OCI-M1 (cell line): ENCODE measurements at regions not wholly inside any gene's neighbourhood (a gene's known extent, or its start where the extent isn't known, plus 50 kb on each side); places are given as distances from the start of the nearest gene placed in this dataset.

Experiments used
- DNase-seq: peaks from one replicate; lab custom pipeline; 2025; lab: John Stamatoyannopoulos, UW

DNA sequence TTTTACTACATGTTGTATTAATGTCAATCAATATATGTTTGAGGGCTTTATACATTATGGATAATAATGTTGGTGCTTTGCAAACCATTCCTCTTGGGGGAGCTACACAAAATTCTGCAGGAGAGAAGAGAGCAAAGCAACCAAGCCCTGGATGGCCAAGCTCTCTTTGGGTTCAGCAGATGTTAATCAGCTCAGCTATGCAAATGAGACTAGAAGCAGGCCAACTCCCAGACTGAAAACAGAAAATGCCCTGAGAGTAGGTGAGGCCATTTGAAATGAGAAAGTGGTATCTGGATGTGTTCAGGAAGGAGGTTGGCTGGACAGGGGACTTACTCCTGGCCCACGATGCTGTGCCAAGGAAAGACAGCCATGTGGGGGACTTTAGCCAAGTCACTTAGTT, 387.0 kb downstream of the BCOR start:
- DNase-seq, result peak; percentile 1

DNA sequence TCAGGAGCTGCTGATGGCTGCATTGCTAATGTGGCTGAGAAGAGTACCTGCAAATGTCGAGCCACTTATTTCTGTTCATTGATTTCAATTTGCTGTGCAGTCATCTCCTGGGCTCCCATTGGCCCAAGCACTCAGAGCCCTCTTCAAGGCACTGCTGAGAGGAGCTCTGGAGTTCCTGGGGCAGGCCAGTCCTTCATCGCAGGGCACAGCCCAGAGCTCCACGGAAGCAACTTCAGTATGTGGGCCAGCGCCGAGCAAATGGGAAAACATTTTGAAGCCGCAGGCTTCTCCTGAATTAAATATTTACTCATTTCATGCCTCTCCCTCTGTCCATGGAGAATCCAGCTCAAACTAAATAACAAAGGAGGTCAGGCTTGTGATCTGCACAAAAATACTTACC, 383.3 kb downstream of the BCOR start:
- no peak for DNase-seq

DNA sequence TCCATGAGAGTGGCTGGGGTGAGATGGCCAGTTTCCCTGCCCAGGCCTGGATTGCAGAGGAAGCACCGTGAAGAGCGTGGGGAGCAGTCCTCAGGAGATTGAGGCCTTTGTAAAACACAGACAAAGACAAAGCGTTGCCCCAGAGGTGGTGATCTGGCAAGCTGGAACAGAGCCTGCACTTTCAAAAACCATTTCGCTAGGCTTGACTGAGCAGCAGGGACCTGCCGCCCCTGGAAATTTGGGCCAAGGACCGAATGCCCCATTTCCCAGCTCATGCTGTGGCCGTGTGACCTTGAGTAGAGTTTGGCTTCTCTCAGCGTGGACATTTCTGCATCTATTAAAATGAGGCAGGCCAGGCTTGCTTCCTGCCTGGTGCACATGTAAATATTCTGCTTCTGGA, 381.4 kb downstream of the BCOR start:
- no peak for DNase-seq

DNA sequence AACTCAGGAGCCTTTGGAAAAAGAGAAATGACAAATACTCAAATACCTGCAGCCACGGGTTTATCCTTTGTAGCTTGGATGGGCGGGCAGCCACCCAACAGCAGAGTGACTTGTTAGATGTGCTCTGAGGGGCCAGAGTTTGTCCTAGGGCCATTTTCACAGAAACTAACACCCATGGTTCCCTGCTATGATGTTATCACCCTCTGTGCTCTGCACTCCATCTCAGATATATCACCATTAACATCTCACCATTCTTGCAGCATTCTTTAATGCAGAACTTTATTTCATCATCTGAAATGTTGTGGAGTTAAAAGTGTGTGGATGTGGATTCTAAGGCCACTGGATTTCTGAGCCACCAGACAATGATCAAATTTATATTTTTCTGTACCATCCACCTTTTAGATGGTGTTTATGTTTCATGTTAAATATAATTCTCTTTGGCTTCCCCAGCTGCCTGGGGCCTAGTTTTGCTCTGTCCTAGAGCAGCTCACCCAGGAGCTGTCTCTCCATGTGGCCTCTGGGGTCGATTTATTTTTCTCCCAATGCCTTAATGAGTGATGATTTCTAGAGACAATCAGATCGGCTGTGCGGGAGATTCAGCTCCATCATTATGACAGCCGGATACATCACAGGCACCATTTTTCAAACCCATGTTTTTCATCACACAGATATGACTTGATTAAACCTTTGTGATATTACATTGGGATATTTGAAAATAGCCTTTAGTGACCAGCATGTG, 380.8 kb downstream of the BCOR start:
- DNase-seq, result no peak

DNA sequence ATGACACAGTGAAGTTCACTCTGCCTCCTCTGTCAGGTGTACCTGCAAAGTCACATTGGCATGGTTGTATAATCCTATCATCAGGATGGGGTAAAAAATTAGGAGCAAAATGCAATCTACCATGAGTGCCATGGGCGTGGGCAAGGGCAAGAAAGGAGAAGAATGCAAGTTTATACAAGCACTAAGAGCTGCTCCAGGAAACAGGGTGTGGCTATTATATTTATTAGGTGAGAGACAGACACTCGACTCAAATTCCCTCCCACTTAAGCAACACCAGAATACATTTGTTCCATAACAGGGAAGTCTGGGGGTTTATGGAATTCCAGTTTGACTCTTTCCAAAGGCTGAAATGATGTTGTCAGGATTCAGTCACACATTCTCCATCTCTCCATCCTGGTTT, 378.8 kb downstream of the BCOR start:
- no peak for DNase-seq

DNA sequence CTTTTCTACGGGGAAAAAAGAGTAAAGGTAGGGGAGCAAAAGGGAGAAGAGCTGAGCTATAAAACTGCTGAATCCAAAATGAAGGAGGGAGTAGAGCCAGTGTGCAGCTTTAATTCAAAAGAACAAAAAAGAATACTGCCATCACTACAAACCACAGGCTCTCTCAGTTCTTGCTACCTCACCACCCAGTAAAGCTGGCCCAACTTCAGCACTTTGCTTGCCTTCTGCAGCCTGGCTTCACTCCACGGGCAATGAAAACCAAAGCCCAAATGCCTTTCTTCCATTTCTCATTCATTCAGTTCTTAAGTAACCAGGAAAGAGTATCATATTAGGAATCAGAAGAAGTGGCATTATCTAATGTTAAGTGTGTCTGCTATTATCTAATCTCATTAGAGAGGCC, 376.8 kb downstream of the BCOR start:
- no peak for DNase-seq

DNA sequence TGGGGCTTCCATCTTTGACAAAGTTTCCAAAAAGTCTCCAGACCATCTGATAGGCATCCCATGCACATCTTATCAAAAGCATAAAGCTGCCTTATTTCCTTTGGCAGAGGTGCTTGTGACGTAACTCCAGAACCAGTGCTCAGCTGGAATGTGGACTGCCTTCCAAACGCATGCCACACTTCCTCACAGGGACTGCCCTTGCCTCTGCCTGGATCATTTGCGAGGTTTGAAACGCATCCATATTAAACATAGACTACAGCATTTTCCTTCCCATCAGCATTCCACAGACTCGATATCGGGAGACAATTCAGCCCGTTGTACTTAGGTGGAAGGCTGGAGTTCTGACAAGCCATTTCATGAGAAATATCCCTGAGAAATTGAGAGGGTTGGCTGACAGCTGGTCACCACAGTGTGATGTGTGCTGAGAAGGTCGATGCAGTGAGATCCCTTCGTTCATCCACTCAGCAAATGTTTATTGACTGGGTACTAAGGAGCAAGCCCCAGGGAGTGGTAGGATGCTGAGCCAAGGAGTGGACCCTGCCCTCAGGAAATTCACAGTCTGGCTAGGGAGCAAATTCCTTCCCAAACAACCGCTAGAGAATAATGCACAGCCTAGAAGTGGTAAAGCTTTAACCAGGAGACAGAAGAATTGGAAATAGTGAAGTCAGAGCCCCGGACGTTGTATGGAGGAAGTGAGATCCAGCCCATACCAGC, 376.0 kb downstream of the BCOR start:
- no peak for DNase-seq

DNA sequence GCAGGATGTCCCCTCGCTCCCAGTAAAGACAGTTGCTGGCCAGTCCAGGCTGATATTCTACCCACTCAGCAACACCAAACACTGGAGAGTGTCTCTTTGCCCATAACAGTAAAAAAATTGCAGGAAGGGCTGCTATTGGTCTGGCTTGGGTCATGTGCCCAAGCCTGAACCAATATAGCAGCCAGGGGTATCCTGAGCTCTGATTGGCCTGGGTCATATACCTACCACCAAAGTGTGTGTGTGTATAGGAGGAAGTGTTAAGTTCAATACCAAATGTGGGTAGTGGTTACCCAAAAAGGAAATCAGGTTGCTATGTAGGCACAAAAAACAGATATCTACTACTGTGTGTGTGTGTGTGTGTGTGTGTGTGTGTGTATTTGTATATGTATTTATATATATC, 373.2 kb downstream of the BCOR start:
- DNase-seq, result peak; percentile 28

DNA sequence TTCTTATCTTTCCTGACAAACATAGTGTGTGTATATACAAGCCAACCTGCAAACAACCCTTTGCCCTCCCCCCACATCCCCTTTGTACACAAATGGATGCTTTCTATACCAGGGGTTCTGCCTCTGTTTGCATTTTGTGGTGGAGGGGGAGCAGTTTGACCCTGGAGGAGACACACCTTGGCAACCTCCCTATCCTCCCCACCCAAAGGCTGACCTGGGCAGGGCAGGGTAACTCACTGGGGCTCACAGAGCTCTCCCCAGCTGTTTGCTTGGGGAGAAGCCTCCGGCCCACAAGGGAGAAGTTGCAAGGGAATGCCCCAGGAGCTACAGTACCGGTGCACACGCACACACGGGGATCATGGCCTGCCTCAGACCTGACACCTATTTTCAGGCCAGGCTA, 372.6 kb downstream of the BCOR start:
- no peak for DNase-seq

DNA sequence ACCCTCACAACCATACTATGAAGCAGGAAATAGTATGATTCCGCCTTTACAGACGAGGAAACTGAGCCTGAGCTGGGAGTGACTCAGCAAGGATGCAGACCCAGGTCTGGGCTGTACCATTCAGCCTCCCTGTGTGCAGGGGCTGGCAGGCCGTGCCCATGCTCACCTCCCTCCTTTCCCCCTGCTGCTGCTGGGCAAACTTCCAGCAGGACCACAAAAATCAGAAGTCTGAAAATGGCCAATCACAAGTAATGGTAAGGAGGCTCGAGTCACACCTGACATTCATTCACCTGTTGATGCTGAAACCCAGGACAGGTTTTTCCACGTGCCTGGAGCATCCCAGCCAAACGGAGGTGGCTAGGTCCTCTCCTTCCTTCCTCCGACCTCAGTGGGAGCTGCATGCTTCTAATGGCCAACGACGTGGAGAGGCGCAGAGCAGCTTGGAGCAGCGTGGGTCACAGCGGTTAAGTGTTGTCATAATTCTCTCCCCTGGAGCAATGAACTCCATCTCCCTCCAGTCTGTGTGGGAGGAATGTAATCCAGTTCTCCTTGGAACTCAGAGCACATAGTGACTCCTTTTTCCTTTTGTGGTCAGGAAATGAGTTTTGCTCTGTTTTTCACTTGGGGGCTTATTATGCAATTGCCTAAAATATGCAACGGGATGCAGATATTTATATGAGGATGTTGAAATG, 371.7 kb downstream of the BCOR start:
- DNase-seq, result no peak

DNA sequence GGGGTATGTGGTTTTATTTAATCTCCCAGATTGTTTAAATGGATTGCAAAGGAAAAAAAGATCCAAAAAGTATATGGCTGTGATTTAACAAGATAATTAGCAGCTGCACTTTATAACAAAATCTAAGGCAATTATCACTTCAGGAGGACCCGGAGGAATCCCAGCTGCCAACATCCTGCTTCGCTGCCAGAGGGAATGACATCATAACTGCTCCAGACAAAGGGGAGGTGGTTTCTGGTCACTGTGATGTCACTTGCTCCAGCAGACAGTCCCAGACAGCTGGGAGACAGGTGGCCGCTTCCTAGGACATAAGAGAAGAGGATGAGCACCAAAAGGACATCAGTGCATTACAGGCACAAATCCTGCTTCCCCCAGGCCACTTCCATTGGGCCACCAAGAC, 371.0 kb downstream of the BCOR start:
- DNase-seq, result no peak

DNA sequence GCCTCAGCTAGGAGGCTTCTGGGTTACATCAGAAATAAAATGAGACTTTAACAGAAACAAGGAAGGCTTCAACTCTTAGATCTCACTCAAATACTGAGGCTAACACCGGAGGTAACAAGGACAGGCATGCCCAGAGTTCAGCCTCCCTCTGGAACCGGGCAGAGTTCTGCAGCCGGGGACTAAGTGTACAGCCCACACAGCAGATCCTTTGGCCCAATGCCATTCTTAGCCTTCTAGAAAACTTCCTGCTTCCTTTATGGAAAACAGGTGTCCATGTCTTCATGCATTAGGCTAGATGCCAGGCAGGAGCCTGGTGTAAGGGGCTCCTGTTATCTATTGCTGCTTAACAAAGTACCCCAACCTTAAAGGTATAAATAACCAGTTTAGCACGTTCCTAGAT, 369.7 kb downstream of the BCOR start:
- no peak for DNase-seq

DNA sequence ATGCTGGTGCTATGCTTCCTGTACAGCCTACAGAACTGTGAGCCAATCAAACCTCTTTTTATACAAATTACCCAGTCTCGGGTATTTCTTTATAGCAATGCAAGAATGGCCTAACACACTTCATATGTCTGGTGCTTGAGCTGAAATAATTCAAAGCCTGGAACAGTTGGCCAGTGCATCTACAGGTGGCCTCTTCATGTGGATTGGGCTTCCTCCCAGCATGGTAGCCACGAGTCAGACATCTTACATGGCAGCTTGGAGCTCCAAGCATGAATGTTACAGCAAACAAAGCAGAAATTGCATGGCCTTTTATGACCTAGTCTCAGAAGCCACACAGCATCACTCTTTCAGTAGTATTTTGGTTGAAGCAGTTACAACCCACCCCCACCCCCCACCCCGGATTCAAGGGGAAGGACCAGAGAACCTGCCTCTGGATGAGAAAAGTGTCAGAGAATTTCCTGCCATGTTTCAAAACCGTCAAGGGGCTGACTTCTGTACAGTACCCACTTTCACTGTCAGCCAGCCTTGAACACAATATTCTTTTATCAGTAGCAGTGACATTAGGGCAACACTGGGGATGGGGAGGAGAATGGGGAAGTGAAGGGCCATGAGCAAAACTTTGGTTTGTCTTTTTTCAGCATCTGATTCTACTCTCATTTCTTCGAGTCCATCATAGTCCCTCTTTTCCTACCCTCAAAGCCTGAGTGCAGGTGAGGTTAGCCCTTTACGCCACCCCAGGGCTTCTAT, 368.7 kb downstream of the BCOR start:
- peak; percentile 51 for DNase-seq

DNA sequence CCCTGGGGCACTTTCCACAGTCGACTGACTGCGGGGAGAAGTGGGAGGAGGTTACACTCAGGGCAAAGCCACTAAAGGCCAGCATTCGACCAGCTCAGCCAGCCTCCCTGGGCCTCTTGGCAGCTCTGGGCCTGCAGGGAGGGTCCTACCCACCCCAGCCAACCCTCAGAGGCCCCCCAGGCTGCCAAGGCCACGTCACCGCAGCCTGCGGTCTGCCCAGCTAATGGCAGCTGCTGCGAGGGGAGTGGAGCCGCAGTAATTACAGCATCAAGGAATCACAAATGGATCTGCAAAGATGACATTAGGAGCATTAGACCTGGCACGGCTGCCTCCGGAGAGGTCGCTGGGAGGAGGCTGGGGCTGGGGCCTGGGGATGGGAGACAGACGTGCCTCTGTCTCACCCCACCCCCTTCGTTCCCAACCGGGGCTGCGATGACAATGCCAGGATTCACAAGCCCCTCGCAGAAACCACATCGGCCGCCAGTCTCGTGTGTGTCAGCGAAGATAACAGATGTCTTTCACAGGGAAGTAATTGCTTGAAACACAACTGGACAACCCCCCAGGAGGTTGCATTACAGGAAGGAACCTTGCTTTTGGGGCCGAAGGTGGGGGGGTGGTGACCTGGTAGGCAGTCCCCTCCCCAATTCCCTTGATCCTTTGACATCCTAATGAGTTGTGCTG, 367.6 kb downstream of the BCOR start:
- peak; percentile 92 for DNase-seq

DNA sequence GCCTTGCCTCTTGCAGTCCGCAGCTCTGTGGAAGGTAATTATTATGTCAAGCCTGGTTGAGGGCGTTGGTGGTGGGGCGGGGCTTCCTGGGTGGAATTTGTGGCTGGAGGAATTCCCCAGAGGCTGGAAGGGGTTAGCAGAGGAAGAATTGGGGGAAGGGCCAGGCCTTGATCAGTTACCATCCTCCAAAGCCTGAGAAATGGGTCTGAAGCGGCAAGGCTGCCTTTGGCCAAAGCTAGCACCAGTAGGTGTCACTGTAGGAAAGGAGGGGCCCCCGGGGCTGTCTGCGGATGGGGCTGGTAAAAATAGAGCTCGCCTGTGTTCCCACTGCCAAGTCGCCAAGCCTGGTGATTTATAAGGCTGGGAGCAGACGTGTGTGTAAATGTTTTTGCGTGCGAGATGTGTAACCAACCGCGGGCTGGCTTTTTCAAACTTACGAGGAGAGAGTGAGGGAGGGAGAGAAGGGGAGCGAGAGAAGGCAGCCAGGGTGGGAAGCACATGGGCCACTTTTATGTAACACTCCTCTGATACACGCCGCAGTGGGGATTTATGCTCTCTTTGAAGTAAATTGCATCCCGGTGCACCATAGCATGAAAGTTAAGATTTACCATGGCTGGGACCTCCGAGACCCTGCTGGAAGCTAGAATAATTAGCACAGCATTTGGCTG, 367.0 kb downstream of the BCOR start:
- DNase-seq, result peak; percentile 85

DNA sequence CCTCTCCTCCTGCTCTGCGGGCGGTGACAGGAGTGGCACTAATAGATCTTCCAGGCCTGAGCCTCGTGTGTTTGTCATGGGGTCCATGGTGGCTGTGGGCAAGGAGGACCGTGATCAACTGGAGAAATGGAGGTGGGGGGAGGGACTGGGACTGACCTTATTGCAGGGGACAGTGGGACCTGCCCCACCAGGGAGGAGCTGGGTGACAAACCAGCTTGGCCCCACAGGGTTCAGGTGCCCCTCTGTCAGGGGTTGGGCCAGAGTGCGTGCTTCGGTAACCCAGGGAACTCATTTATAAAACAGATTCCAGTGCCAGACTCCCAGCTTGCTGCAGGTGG, 366.5 kb downstream of the BCOR start:
- DNase-seq, result no peak

DNA sequence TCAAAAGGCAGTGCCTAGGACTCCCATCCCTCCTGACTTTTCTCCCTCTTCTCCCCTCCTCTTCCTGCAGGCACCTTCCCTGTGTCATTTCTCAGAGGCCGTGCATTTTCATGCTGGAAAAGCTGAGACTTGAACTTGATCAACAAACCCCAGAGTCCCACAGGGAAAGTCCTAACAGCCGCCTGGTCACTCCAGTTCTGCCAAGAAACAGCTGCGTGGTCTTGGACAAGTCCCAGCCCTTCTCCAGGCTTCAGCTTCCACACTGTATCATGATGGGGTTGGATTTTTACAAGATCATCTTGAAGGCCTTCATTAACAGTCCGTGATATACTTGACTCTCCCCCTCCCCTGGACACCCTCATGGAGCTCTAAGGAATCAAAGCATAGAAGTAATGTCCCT, 366.0 kb downstream of the BCOR start:
- DNase-seq, result no peak

DNA sequence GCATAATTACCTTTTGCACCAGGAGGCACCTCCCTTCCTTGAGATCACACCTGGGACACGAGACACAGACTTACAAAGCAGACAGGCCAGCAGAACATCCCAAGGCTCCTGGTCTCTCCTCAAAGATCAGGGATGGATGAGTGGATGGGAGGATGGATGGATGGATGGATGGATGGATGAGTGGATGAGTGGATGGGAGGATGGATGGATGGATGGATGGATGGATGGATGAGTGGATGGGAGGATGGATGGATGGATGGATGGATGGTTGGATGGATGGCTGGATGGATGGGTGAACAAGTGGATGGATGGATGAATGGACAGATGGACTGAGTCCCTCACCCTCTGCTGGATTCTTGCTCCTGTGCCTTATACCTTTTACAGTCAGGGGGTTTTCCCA, 364.0 kb downstream of the BCOR start:
- DNase-seq, result no peak

DNA sequence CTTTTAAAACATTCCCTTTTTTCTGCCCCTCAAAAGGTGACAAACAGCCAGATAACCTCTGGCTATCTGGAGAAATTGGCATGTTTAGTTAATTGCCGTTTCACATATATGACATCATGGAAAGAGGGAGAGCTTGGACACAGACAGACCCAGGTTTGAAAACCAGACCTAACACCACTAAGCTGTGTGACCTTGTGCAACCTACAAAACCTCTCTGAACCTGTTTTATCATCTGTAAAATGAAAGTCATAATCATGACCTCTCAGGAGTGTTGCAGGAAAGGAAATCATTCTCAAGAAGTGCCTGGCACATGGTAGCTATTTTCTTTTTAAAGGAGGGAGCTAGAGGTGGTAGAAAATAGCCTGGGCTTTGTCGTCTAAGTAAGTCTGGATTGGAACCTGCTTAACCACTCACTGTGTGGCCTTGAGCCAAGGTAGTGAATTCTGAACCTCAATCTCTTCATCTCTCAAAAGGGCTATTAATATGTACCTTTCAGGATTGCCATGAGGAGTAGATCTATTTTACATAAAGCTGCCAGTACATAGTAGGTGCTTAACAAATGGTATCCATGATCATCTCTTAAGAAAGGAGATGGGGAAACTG, 363.5 kb downstream of the BCOR start:
- DNase-seq, result no peak

DNA sequence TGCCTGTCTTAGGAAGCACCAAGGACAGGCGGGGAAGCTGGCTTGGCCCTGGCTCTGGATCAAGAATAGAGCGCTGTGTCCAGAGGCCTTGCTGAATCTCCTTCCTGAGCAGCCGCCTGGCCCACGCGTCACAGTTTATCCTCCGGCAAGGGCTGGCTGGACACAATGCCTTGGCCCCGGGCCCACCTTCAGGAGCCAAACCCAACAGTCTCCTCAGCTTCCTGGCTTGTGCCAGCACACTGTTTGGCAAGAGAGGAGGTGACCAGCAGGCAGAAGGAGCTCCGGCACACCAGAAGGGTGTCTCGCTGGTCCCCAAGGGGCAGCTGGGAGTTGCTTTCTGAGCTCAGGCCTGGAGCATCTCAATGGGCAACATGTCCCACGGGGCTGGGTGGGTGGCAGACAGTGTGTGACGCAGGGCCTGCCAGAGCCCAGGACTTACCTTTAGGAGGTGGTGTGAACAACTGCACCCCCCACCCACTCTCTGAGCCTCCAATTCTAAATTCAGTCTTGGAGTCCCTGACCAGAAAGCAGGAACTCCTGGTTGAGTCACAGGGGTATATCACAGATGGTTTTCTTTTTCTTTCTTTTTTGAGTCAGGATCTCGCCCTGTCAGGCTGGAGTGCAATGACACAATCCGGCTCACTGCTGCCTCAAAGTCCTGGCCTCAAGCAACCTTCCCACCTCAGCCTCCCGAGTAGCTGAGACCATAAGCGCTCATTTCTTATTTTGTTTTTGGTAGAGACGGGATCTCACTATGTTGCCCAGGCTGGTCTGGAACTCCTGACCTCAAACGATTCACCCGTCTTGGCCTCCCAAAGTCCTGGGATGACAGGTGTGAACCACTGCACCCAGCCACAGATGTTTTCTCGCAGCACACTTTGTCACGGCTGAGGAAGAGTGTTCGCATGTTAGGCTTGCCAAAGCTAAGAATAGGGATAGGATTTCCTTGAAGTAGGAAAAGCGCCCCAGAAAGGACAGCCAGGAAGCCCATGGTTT, 361.2 kb downstream of the BCOR start:
- DNase-seq, result no peak
